Lung (tissue), 12 donors: ENCODE measurements at regions not wholly inside any gene's neighbourhood (a gene's known extent, or its start where the extent isn't known, plus 50 kb on each side); places are given as distances from the start of the nearest gene placed in this dataset. TPM values are rescaled to one million over a fixed set of nuclear protein-coding genes. Genes with fewer than 3 reads are reported as not detected.

Experiments
- ATAC-seq: fragments of 200-7000 bp; cut with Tn5 transposase; one replicate; pipeline ENCODE4 v1.9.1; 2020; ENCODE audit warnings: moderate number of reproducible peaks; ENCODE audit not compliant: insufficient read depth, low FRiP score
- DNase-seq, 3 donors: peaks; one replicate each; pipeline ENCODE4 v3.0.0-alpha.2; 2013 to 2017
- H3K27ac ChIP-seq, 2 donors: one replicate each; pipeline ENCODE4 v1.5.1; 2013; ENCODE audit warnings: mild to moderate bottlenecking in 2 of 2, moderate library complexity in 2 of 2, control low read depth in 1 of 2, inconsistent platforms in 1 of 2, low read depth in 1 of 2, low read length in 1 of 2
- H3K27me3 ChIP-seq, 3 donors: one replicate each; pipeline ENCODE4 v1.5.1; 2013; ENCODE audit warnings: low read length in 2 of 3; ENCODE audit not compliant: control insufficient read depth in 3 of 3, insufficient read depth in 3 of 3
- H3K36me3 ChIP-seq, 4 donors: one replicate each; pipeline ENCODE4 v1.5.1; 2013; ENCODE audit warnings: low read length in 4 of 4, mild to moderate bottlenecking in 1 of 4, moderate library complexity in 1 of 4; ENCODE audit not compliant: control insufficient read depth in 4 of 4, insufficient read depth in 4 of 4
- H3K4me1 ChIP-seq, 5 donors: one replicate each; pipeline ENCODE4 v1.5.1; 2013; ENCODE audit warnings: low read length in 5 of 5, mild to moderate bottlenecking in 2 of 5, moderate library complexity in 1 of 5; ENCODE audit not compliant: control insufficient read depth in 5 of 5, insufficient read depth in 5 of 5
- H3K4me3 ChIP-seq: one replicate; pipeline ENCODE4 v1.5.1; 2013; ENCODE audit warnings: mild to moderate bottlenecking, control low read depth, moderate library complexity
- H3K9ac ChIP-seq, 2 donors: one replicate each; pipeline ENCODE4 v1.5.1; 2013; ENCODE audit warnings: low read length in 2 of 2, control low read depth in 1 of 2; ENCODE audit not compliant: insufficient read depth in 1 of 2
- H3K9me3 ChIP-seq, 4 donors: one replicate each; pipeline ENCODE4 v1.5.1; 2013; ENCODE audit warnings: low read length in 3 of 4, mild to moderate bottlenecking in 1 of 4, moderate library complexity in 1 of 4; ENCODE audit not compliant: control insufficient read depth in 4 of 4, insufficient read depth in 3 of 4
- WGBS, 2 donors: extraction: QIAGEN DNeasy Blood & Tissue Kit; methylation state at CpG; one replicate each; pipeline ENCODE4 v1.1.7; 2013; 5-methylcytosine and 5-hydroxymethylcytosine counted together
- small RNA-seq: library from RNA; depleted of rRNA; stranded (forward); fragments of <200 nt; gene quantifications from one replicate; pipeline ENCODE3, GENCODE V24; 2014; ENCODE audit warnings: low replicate concordance
- TF ChIP-seq, protein P1 (sequence below): IDR thresholded peaks from 2 replicates; pipeline ENCODE4 v1.5.1; 2012; ENCODE audit warnings: mild to moderate bottlenecking; ENCODE audit errors: control extremely low read depth, extremely low read depth
- donor health status: control.
- donor health status: control.
- donor health status: Bipolar disorder and iron deficiency.
- donor health status: healthy.
- donor health status: DM: yes; HTN: yes; CAD: no.

DNA sequence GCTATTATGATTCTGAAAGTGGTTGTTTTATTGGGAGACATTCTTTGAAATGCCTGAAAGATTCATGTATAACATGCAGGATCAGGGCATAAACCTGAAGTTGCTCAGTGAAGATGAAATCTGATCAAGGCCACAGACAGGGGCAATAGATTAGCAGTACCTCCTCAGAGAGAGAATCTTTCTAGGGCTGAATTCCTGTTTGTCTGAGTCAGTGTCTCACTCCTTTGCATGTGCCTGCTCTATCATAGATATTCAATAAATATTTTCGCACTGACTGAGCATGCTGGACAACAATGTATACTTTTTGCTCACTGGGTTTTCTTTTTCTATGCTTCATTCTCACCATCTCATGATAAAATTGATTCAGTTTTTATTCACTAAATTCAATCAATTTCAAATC lies 49.8 kb upstream of the PFN2 start:
- ATAC-seq (no peak), DNase-seq (no peak)
- H3K27ac ChIP-seq, result no peak overlapping the region
- no peaks in the 10 kb centered on the region for H3K27me3 ChIP-seq
- H3K9ac ChIP-seq, result no peak overlapping the region
- WGBS, 2 donors, result 95 to 96% methylated on average over 1 of the region's 1 CpG
- H3K9me3 ChIP-seq, result peaks cover 0 to 10% (median 3%) of the 10 kb centered on the region in 4 donors
- no peak overlapping the region for H3K4me3 ChIP-seq
- no peaks in the 10 kb centered on the region for H3K4me1 ChIP-seq
- TF ChIP-seq, protein P1, sequence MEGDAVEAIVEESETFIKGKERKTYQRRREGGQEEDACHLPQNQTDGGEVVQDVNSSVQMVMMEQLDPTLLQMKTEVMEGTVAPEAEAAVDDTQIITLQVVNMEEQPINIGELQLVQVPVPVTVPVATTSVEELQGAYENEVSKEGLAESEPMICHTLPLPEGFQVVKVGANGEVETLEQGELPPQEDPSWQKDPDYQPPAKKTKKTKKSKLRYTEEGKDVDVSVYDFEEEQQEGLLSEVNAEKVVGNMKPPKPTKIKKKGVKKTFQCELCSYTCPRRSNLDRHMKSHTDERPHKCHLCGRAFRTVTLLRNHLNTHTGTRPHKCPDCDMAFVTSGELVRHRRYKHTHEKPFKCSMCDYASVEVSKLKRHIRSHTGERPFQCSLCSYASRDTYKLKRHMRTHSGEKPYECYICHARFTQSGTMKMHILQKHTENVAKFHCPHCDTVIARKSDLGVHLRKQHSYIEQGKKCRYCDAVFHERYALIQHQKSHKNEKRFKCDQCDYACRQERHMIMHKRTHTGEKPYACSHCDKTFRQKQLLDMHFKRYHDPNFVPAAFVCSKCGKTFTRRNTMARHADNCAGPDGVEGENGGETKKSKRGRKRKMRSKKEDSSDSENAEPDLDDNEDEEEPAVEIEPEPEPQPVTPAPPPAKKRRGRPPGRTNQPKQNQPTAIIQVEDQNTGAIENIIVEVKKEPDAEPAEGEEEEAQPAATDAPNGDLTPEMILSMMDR, result no peak
- H3K36me3 ChIP-seq, result no peaks in the 10 kb centered on the region

Small RNA genes lying in the stretch of these regions (small RNA-seq; reads per million reads assigned to genes)
- gene RF00004 (not detected), gene RPL32P9 (not detected)
